Prostate gland (tissue), 2 donors: ENCODE measurements at regions not wholly inside any gene's neighbourhood (a gene's known extent, or its start where the extent isn't known, plus 50 kb on each side); places are given as distances from the start of the nearest gene placed in this dataset.

ENCODE experiments used
- DNase-seq: peaks from one replicate; pipeline ENCODE4 v3.0.0-alpha.2; 2019; ENCODE audit warnings: low spot score
- H3K27ac ChIP-seq, 2 donors: fragments of 200-600 bp; sonication (generic); 2 replicates each; pipeline ENCODE4 v1.5.1; 2017 to 2019
- H3K27me3 ChIP-seq: fragments of 200-600 bp; sonication (generic); replicated peaks from 2 replicates; pipeline ENCODE4 v1.5.1; 2019; ENCODE audit not compliant: insufficient read depth
- H3K36me3 ChIP-seq, 2 donors: fragments of 200-600 bp; sonication (generic); 1 replicate in 1 of 2; 2 replicates in 1 of 2; pipeline versions ENCODE4 v1.5.1 to v1.8.1; 2017 to 2019
- H3K4me1 ChIP-seq: fragments of 200-600 bp; sonication (generic); replicated peaks from 2 replicates; pipeline ENCODE4 v1.5.1; 2019
- H3K4me3 ChIP-seq, 2 donors: fragments of 200-600 bp; sonication (generic); 2 replicates each; pipeline ENCODE4 v1.5.1; 2017 to 2019
- H3K9me3 ChIP-seq: fragments of 200-600 bp; sonication (generic); 2 replicates; pipeline ENCODE4 v1.5.1; 2017
- POLR2A ChIP-seq: fragments of 450-650 bp; IDR thresholded peaks from one replicate; pipeline ENCODE4 v1.6.1; 2016; ENCODE audit warnings: antibody characterized with exemption, mild to moderate bottlenecking
- POLR2AphosphoS5 ChIP-seq: sonication (generic); formaldehyde crosslinking; IDR thresholded peaks from one replicate; pipeline ENCODE4 v1.6.1; 2017; ENCODE audit warnings: antibody characterized with exemption
- WGBS: methylation state at CpG from one replicate; pipeline ENCODE4 v1.1.5; 2018; 5-methylcytosine and 5-hydroxymethylcytosine counted together
- intact Hi-C: fragments of 100-400 bp; cut with DNase I; formaldehyde crosslinking; loops from one replicate; pipeline ENCODE4 v1.14.2; 2022
- TF ChIP-seq, protein P1 (sequence below), 4 experiments: fragments of 200-600 bp in 2 of 4; fragments of 450-650 bp in 2 of 4; sonication (generic) in 2 of 4; IDR thresholded peaks; 1 replicate in 3 of 4; 2 replicates in 1 of 4; pipeline ENCODE4 v1.5.1; 2016 to 2019; ENCODE audit warnings: antibody characterized with exemption in 4 of 4, mild to moderate bottlenecking in 2 of 4, moderate library complexity in 2 of 4

DNA sequence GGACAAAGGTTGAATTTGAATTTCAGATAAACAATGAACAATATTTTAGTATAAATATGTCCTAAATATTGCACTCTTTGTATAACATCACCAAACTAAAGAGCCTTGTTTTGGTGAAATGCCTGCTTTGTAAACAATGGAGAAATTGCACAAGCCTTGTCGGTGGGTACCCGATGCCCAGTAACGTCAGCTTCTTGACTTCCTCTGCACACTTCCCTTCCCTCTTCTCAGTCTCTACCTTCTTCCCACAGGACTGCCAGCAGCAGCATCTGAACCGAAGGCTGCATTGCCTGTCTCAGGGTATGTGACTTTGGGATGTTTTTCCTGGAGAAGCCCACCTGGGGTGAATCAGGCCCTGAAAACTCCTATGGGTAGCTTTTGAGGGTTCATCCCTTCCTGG is 113.9 kb downstream of the UTP18 start:
- TF ChIP-seq, protein P1, sequence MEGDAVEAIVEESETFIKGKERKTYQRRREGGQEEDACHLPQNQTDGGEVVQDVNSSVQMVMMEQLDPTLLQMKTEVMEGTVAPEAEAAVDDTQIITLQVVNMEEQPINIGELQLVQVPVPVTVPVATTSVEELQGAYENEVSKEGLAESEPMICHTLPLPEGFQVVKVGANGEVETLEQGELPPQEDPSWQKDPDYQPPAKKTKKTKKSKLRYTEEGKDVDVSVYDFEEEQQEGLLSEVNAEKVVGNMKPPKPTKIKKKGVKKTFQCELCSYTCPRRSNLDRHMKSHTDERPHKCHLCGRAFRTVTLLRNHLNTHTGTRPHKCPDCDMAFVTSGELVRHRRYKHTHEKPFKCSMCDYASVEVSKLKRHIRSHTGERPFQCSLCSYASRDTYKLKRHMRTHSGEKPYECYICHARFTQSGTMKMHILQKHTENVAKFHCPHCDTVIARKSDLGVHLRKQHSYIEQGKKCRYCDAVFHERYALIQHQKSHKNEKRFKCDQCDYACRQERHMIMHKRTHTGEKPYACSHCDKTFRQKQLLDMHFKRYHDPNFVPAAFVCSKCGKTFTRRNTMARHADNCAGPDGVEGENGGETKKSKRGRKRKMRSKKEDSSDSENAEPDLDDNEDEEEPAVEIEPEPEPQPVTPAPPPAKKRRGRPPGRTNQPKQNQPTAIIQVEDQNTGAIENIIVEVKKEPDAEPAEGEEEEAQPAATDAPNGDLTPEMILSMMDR (IDR thresholded peaks at IDR 0.05), result no peak
- TF ChIP-seq POLR2A (no peak), POLR2AphosphoS5 (no peak)
- no peak for DNase-seq
- H3K9me3 ChIP-seq, result no peaks in the 10 kb centered on the region
- 68% methylated on average over 4 of the region's 4 CpGs for WGBS
- no peaks in the 10 kb centered on the region for H3K36me3 ChIP-seq
- H3K27ac ChIP-seq, result no peak overlapping the region
- intact Hi-C loops, result loop anchor here (5.0 kb wide), 1 partner anchor 163 kb away; no protein-coding TSS in a partner anchor
- H3K27me3 ChIP-seq, result no peaks in the 10 kb centered on the region
- H3K4me1 ChIP-seq, result no peaks in the 10 kb centered on the region
- H3K4me3 ChIP-seq, result no peak overlapping the region

DNA sequence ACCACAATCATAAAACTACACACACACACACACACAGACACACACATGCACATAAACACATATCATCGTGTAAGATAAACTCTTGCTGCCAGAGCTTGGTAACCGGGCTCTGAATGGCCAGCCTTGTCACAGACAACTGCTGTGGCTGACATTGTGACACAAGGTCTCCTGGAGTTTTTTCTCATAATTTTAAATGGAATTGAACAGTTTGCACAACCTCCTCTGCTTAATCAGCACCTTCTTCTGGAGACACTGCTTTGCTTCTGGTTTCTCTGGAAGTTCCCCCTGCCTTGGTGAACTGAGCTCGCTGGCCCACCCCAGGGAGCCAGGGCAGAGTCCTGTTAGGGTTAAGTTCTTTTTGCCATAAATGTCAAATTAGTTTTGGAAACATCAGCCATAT is 115.4 kb downstream of the UTP18 start:
- DNase-seq, result no peak
- no peaks in the 10 kb centered on the region for H3K36me3 ChIP-seq
- no peaks in the 10 kb centered on the region for H3K4me1 ChIP-seq
- H3K27ac ChIP-seq, result no peak overlapping the region
- no peaks in the 10 kb centered on the region for H3K9me3 ChIP-seq
- 87% methylated on average over 3 of the region's 3 CpGs for WGBS
- intact Hi-C loops, result no loop called here
- TF ChIP-seq, protein P1 (IDR thresholded peaks at IDR 0.05), result no peak
- no peak for TF ChIP-seq POLR2AphosphoS5
- TF ChIP-seq POLR2A, result no peak
- H3K27me3 ChIP-seq, result no peaks in the 10 kb centered on the region
- H3K4me3 ChIP-seq, result no peak overlapping the region

DNA sequence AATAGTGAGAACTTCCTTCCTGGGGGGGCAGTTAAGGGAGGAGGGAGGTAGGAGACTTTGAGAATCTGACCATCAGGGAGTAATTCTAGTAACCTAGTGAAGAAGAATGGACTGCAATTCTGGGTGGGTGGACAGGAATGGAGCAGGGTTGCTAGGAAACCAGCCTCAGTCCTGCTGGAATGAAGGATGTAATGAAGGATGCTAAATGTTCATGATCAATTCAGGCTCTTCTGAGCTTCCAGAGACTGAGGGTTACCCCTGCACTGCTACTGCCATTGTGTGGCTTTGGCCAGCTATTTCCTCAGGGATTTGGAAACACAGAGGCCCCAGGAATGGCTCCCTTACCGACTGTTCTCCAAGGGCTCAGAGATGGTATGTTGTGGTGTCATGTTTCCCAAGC is 116.4 kb downstream of the UTP18 start:
- intact Hi-C loops, result no loop called here
- WGBS, result 85% methylated on average over 1 of the region's 1 CpG
- Histone ChIP-seq H3K36me3 (no peaks in the 10 kb centered on the region), H3K4me1 (no peaks in the 10 kb centered on the region), H3K4me3 (no peak overlapping the region), H3K27ac (no peak overlapping the region), H3K9me3 (no peaks in the 10 kb centered on the region), H3K27me3 (no peaks in the 10 kb centered on the region)
- no peak for TF ChIP-seq POLR2A
- no peak for TF ChIP-seq POLR2AphosphoS5
- TF ChIP-seq, protein P1 (IDR thresholded peaks at IDR 0.05), result no peak
- no peak for DNase-seq

DNA sequence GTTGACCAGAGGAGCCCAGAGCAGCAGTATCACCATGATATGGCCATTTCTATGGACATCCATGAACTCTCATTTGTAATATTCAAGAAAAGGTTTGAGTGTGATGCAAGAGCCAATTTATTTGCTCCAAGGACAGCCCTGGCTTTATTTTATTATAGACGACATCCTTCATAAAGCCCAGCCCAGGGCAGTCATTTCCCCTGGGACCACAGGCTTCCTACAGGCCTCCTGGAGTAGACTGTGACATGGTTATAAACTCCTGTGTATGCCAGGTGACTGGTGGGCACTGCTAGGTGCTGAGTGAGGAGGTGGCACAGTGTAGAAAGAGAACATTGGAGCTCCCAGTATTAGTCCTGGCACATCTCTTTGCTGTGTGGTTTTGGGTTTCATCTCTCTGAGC is 120.9 kb downstream of the UTP18 start:
- Histone ChIP-seq H3K4me1 (no peaks in the 10 kb centered on the region), H3K27ac (no peak overlapping the region), H3K9me3 (no peaks in the 10 kb centered on the region), H3K4me3 (no peak overlapping the region), H3K27me3 (no peaks in the 10 kb centered on the region), H3K36me3 (no peaks in the 10 kb centered on the region)
- WGBS, result 60% methylated on average over 1 of the region's 1 CpG
- intact Hi-C loops, result no loop called here
- no peak for DNase-seq
- TF ChIP-seq POLR2A (no peak), POLR2AphosphoS5 (no peak)
- TF ChIP-seq, protein P1 (IDR thresholded peaks at IDR 0.05), result no peak

DNA sequence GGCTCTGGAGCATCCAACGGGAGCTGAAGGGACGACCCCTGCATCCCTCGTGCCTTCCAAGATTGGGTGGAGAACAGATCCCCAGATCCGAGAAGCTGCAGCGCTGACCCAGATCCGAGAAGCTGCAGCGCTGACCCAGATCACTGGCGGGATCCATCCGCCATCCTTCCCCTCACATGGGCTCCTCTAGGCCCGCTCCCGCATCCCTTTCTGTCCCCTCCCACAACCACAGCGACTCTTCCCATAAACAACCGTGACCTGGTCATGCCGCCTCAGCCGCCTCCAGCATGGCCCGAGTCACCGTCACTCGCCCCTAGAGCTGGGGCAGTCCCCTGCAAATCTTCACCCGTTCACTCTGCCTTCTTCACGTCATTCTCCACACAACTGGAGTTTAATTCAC is 124.9 kb downstream of the UTP18 start:
- no peaks in the 10 kb centered on the region for H3K27me3 ChIP-seq
- no peak overlapping the region for H3K4me3 ChIP-seq
- H3K4me1 ChIP-seq, result no peaks in the 10 kb centered on the region
- H3K27ac ChIP-seq, result no peak overlapping the region
- TF ChIP-seq, protein P1 (IDR thresholded peaks at IDR 0.05), result no peak
- TF ChIP-seq POLR2A, result no peak
- no peak for TF ChIP-seq POLR2AphosphoS5
- no peaks in the 10 kb centered on the region for H3K36me3 ChIP-seq
- no peaks in the 10 kb centered on the region for H3K9me3 ChIP-seq
- intact Hi-C loops, result no loop called here
- DNase-seq, result no peak
- 88% methylated on average over 20 of the region's 20 CpGs for WGBS
